Liver (tissue), 3 donors: ENCODE measurements at regions not wholly inside any gene's neighbourhood (a gene's known extent, or its start where the extent isn't known, plus 50 kb on each side); places are given as distances from the start of the nearest gene placed in this dataset.

ENCODE experiments used
- ATF3 ChIP-seq: IDR thresholded peaks from 2 replicates; pipeline ENCODE4 v1.6.1; 2016; ENCODE audit warnings: antibody characterized with exemption
- CTCF ChIP-seq: fragments of 150-350 bp; IDR thresholded peaks from 2 replicates; pipeline ENCODE4 v1.5.1; 2017; ENCODE audit warnings: improper control_type of control experiment, low read depth, low read length; ENCODE audit not compliant: missing input control
- EGR1 ChIP-seq, 2 donors: IDR thresholded peaks; 2 replicates each; pipeline ENCODE4 v1.6.1; 2016 to 2018; ENCODE audit warnings: antibody characterized with exemption in 2 of 2, low read depth in 2 of 2
- GABPA ChIP-seq, 2 donors: IDR thresholded peaks in 1 of 2; conservative IDR thresholded peaks in 1 of 2; 2 replicates each; pipeline ENCODE4 v1.6.1; 2016; ENCODE audit warnings: antibody characterized with exemption in 2 of 2, mild to moderate bottlenecking in 1 of 2, moderate library complexity in 1 of 2
- HNF4G ChIP-seq: IDR thresholded peaks from 2 replicates; pipeline ENCODE4 v1.6.1; 2016; ENCODE audit warnings: antibody characterized with exemption
- JUND ChIP-seq, 2 donors: IDR thresholded peaks; 2 replicates each; pipeline ENCODE4 v1.6.1; 2016; ENCODE audit warnings: antibody characterized with exemption in 2 of 2
- MAX ChIP-seq: IDR thresholded peaks from 2 replicates; pipeline ENCODE4 v1.6.1; 2016; ENCODE audit warnings: antibody characterized with exemption
- RAD21 ChIP-seq, 2 donors: IDR thresholded peaks; 2 replicates each; pipeline ENCODE4 v1.6.1; 2016; ENCODE audit warnings: antibody characterized with exemption in 2 of 2, mild to moderate bottlenecking in 2 of 2
- REST ChIP-seq: IDR thresholded peaks from 2 replicates; pipeline ENCODE4 v1.6.1; 2016; ENCODE audit warnings: antibody characterized with exemption, mild to moderate bottlenecking
- SP1 ChIP-seq: IDR thresholded peaks from 2 replicates; pipeline ENCODE4 v1.6.1; 2018; ENCODE audit warnings: antibody characterized with exemption, mild to moderate bottlenecking
- TAF1 ChIP-seq: conservative IDR thresholded peaks from 2 replicates; pipeline ENCODE4 v1.6.1; 2016; ENCODE audit warnings: antibody characterized with exemption, mild to moderate bottlenecking
- YY1 ChIP-seq: IDR thresholded peaks from 2 replicates; pipeline ENCODE4 v1.6.1; 2016; ENCODE audit warnings: antibody characterized with exemption, mild to moderate bottlenecking
- ZBTB33 ChIP-seq: IDR thresholded peaks from 2 replicates; pipeline ENCODE4 v1.6.1; 2016; ENCODE audit warnings: antibody characterized with exemption
- donor health status: healthy.
- donor health status: healthy.

GRCh38 chr13:38527140-38527539 lies 159.7 kb upstream of the FREM2 start:
- TF ChIP-seq REST (no peak), CTCF (no peak), MAX (no peak), EGR1 (IDR thresholded peaks at IDR 0.05; ENCODE audit: low read depth in 2 of 2) (no peak), TAF1 (no peak), HNF4G (no peak), RAD21 (IDR thresholded peaks at IDR 0.05) (no peak), JUND (IDR thresholded peaks at IDR 0.05) (no peak), ATF3 (no peak), SP1 (no peak), YY1 (no peak), GABPA (IDR thresholded peaks at IDR 0.05 in 1 of 2, conservative IDR thresholded peaks at IDR 0.05 in 1 of 2) (no peak), ZBTB33 (no peak)
